Lower lobe of right lung (tissue), 2 donors: ENCODE measurements at regions not wholly inside any gene's neighbourhood (a gene's known extent, or its start where the extent isn't known, plus 50 kb on each side); places are given as distances from the start of the nearest gene placed in this dataset.
A peak's percentile ranks its signal among the peaks of the same experiment; 100 is the strongest.

Source experiments
- ATAC-seq, 2 donors: fragments of 200-7000 bp; cut with Tn5 transposase; one replicate each; pipeline ENCODE4 v1.9.1; 2020 to 2022; ENCODE audit warnings: mild to moderate bottlenecking in 2 of 2, moderate library complexity in 2 of 2
- DNase-seq: peaks from one replicate; pipeline ENCODE4 v3.0.0-alpha.2; 2020
- H3K27ac ChIP-seq: fragments of 200-600 bp; one replicate; pipeline ENCODE4 v1.8.0; 2022
- H3K27me3 ChIP-seq: fragments of 200-600 bp; one replicate; pipeline ENCODE4 v1.8.0; 2022; ENCODE audit warnings: low read depth
- H3K36me3 ChIP-seq: fragments of 200-600 bp; one replicate; pipeline ENCODE4 v1.8.0; 2022; ENCODE audit warnings: mild to moderate bottlenecking
- H3K4me1 ChIP-seq: fragments of 200-600 bp; one replicate; pipeline ENCODE4 v1.8.0; 2022
- H3K4me3 ChIP-seq: fragments of 200-600 bp; one replicate; pipeline ENCODE4 v1.8.0; 2022; ENCODE audit warnings: mild to moderate bottlenecking
- H3K9me3 ChIP-seq: fragments of 200-600 bp; one replicate; pipeline ENCODE4 v1.8.0; 2022
- CTCF ChIP-seq: fragments of 200-600 bp; IDR thresholded peaks from one replicate; pipeline ENCODE4 v1.8.0; 2022; ENCODE audit warnings: antibody characterized with exemption, mild to moderate bottlenecking
- intact Hi-C: fragments of 100-400 bp; cut with DNase I; formaldehyde crosslinking; loops from one replicate; pipeline ENCODE4 v1.11.0; 2022
- donor health status: DM: no; HTN: yes; CAD: no; lungs with severe emphysema.

DNA sequence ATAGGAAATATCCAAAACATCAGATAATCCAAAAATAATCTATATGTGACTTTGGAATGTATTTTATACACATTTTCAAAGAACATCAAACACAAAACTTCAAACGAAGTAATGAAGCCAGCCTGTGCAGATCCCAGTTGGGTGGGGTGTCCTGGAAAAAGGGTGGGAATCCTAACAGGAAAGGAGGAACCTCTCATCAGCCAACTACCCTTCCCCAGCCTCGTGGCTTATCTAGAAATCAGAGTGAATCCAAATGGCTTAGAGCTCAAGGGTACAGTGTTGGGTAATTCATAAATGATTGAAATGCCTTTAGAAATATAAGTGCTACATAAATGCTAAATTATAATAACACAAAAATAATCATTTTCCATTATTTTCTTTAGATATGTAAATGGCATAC is 115.1 kb upstream of the SOX4 start:
- Histone ChIP-seq H3K27ac (no peak overlapping the region), H3K36me3 (no peaks in the 10 kb centered on the region), H3K9me3 (no peaks in the 10 kb centered on the region), H3K4me1 (peaks cover 9% of the 10 kb centered on the region), H3K4me3 (no peak overlapping the region), H3K27me3 (no peaks in the 10 kb centered on the region)
- no peak for ATAC-seq
- no peak for DNase-seq
- TF ChIP-seq CTCF: no peak
- intact Hi-C loops: no loop called here

DNA sequence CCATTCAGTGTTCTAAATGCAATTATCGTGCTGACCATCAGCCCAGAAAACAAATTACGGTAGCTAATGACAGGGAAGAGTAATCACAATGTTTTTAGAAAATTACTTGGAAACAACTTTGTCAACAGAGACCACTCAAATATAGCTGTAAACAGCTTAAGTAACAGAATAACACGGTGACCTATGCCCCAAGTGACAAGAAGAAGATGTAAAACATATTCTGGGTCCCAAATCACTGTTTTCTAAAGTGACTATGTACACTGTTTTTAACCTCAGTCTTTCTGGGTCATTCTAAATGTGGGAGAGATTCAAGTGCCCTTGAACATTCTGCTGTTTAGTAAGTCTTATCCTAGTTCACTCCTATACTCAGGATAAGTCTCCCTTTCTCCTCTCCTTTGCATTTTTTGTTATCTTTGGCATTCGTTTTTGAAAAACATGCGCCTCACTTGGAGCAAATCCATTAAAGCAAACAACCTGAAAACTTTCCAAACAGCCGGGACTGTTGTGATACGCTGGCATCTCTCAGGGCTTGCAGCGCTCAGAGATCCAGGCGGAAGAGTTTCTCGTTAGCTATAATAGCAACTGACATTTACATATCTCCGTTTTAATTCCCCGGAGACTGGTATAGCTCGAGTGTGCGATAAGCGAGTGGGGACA is 114.5 kb upstream of the SOX4 start:
- no peak for TF ChIP-seq CTCF
- Histone ChIP-seq H3K4me1 (peaks cover 9% of the 10 kb centered on the region), H3K4me3 (peak overlapping the region; percentile 31), H3K36me3 (no peaks in the 10 kb centered on the region), H3K27me3 (no peaks in the 10 kb centered on the region), H3K9me3 (no peaks in the 10 kb centered on the region), H3K27ac (no peak overlapping the region)
- ATAC-seq (peak in 1 of 2 donors; percentile 13), DNase-seq (no peak)
- intact Hi-C loops: no loop called here

GRCh38 chr6:21486115-21486514 is 107.4 kb upstream of the SOX4 start:
- H3K9me3 ChIP-seq: no peaks in the 10 kb centered on the region
- TF ChIP-seq CTCF: no peak
- no peak overlapping the region for H3K27ac ChIP-seq
- no peaks in the 10 kb centered on the region for H3K36me3 ChIP-seq
- intact Hi-C loops: no loop called here
- DNase-seq (no peak), ATAC-seq (no peak)
- H3K4me3 ChIP-seq: no peak overlapping the region
- no peaks in the 10 kb centered on the region for H3K4me1 ChIP-seq
- H3K27me3 ChIP-seq: no peaks in the 10 kb centered on the region

- no peak for TF ChIP-seq CTCF
- H3K4me3 ChIP-seq: no peak overlapping the region
- ATAC-seq: no peak
- no peaks in the 10 kb centered on the region for H3K4me1 ChIP-seq
- no peaks in the 10 kb centered on the region for H3K27me3 ChIP-seq
- H3K27ac ChIP-seq: no peak overlapping the region
- no peaks in the 10 kb centered on the region for H3K9me3 ChIP-seq
- no peak for DNase-seq
- intact Hi-C loops: no loop called here
- H3K36me3 ChIP-seq: no peaks in the 10 kb centered on the region
These were observed 103.7 kb upstream of the SOX4 start for GRCh38 chr6:21489826-21490225.

DNA sequence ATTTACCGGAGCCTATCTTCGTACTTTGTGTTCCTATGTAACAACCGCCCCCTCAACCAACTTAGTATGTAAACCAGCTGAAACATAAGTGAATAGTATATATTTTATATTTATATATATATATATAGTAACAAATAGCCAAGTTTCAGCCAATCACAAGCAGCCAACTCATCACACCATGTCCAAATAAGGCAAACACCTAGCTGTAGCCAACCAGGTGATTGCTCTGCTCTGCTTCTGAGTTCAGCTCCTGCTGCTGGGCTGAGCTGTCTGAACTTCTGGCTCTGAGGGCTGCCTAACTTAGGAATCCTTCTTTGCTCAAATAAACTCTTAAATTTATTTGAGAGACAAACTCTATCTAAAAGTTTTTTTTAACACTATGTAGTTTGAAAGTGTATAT is 101.6 kb upstream of the SOX4 start:
- Histone ChIP-seq H3K9me3 (no peaks in the 10 kb centered on the region), H3K27ac (no peak overlapping the region), H3K4me1 (no peaks in the 10 kb centered on the region), H3K27me3 (no peaks in the 10 kb centered on the region), H3K36me3 (no peaks in the 10 kb centered on the region), H3K4me3 (no peak overlapping the region)
- no peak for TF ChIP-seq CTCF
- no peak for ATAC-seq
- no peak for DNase-seq
- intact Hi-C loops: no loop called here
